Chondrocyte (in vitro differentiated cells): ENCODE measurements at regions not wholly inside any gene's neighbourhood (a gene's known extent, or its start where the extent isn't known, plus 50 kb on each side); places are given as distances from the start of the nearest gene placed in this dataset.

ENCODE experiments used
- DNase-seq: peaks from one replicate; pipeline ENCODE4 v3.0.0; 2021; ENCODE audit warnings: mixed read lengths, low spot score
- H3K27ac Mint-ChIP-seq: one replicate; pipeline ENCODE4 v1.8.0; 2021; ENCODE audit warnings: mild to moderate bottlenecking, moderate library complexity, mixed read lengths; ENCODE audit not compliant: unreplicated experiment
- H3K27me3 Mint-ChIP-seq: 2 replicates; pipeline ENCODE4 v1.8.0; 2021; ENCODE audit warnings: low read depth, mixed read lengths
- H3K36me3 Mint-ChIP-seq: 2 replicates; pipeline ENCODE4 v1.8.0; 2021; ENCODE audit warnings: low read depth, mixed read lengths
- H3K4me1 Mint-ChIP-seq: 2 replicates; pipeline ENCODE4 v1.8.0; 2021; ENCODE audit warnings: low read depth, mild to moderate bottlenecking, mixed read lengths
- H3K4me3 Mint-ChIP-seq: one replicate; pipeline ENCODE4 v1.8.0; 2021; ENCODE audit warnings: mild to moderate bottlenecking, moderate library complexity, mixed read lengths; ENCODE audit not compliant: unreplicated experiment
- H3K9me3 Mint-ChIP-seq: 2 replicates; pipeline ENCODE4 v1.8.0; 2021; ENCODE audit warnings: low read depth, mixed read lengths
- CTCF ChIP-seq: fragments of 200-600 bp; sonication (generic); IDR thresholded peaks from 2 replicates; pipeline ENCODE4 v1.5.0; 2021; ENCODE audit warnings: antibody characterized with exemption, mild to moderate bottlenecking, moderate library complexity

DNA sequence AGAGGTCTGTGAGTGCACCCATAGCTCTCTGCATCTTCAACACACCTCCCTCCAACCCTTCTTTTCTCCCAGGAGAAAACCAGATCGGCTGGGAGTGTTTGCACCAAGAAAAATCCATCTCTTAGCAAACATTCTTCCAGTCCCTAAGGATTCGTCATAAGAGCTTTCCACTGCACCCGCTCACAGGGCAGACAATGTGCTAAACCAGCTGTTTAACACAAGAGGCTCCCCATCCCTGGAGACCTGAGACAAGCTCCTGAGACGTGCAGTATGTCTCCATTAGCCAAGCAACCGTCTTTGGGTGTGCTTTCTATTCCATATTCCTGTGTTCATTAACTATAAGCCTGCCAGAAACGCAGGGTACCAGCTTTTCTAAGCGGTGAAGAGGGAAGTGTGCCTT lies 93.6 kb upstream of the ZNF462 start:
- no peak for DNase-seq
- no peak for TF ChIP-seq CTCF
- no peak overlapping the region for H3K27ac Mint-ChIP-seq
- H3K9me3 Mint-ChIP-seq, result no peaks in the 10 kb centered on the region
- H3K36me3 Mint-ChIP-seq, result no peaks in the 10 kb centered on the region
- no peaks in the 10 kb centered on the region for H3K4me1 Mint-ChIP-seq
- no peaks in the 10 kb centered on the region for H3K27me3 Mint-ChIP-seq
- no peak overlapping the region for H3K4me3 Mint-ChIP-seq

DNA sequence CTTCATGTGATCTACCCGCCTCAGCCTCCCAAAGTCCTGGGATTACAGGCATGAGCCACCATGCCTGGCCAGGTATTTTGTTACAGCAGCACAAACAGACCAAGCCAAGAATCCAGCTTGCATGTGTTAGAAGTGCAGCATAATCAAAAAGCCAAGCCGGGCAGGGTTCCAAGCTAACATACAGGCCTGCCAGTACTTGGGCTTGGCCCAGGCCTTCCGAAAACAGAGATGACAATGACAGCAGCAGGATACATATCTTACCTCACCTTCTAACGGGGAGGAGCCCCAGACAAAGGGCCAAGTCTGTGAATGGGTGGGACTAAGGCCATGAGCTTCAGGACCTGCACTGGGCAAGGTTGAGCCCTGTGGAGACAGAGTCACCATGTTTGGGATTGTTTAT lies 91.4 kb upstream of the ZNF462 start:
- Mint-ChIP-seq H3K27ac (no peak overlapping the region), H3K36me3 (no peaks in the 10 kb centered on the region)
- no peak for DNase-seq

DNA sequence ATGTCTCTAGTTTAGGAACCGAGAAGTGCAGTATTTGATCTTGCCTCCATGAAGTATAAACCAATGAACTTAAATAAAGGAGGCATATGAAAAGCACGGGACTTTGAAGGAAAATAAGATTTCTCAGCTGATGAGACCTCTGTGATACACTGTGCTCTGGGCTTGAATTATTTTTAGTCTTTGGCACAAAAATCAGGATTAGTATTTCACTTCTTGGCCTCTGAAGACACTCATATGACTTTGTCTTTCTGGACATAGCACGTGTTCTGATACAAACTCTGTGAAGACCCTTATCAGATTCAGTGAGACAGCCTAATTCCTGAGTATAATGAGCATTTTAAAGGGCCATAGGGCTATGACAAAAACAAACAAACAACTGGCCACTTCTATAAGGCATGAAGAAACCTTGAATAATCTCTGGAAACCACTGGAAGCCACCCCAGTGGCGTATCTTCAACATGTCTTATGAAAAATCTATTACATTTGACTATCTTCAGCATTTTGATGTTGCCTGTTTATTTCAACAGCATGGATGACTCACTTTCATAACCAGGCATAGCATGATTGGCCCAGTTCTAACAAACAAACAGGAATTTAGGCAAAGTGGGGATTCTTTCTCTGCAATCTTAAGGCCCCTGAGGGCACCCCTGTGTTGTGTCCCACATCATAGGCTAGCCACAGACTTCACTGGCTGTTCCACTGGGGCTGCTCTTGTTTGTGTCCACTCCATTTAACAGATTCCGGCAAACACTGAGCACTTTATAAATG lies 90.3 kb upstream of the ZNF462 start:
- Mint-ChIP-seq H3K9me3 (no peaks in the 10 kb centered on the region), H3K4me3 (no peak overlapping the region), H3K36me3 (no peaks in the 10 kb centered on the region), H3K27me3 (no peaks in the 10 kb centered on the region), H3K27ac (no peak overlapping the region), H3K4me1 (no peaks in the 10 kb centered on the region)
- TF ChIP-seq CTCF, result no peak
- DNase-seq, result no peak

More for the DNA sequence above, 91.4 kb upstream of the ZNF462 start:
- Mint-ChIP-seq H3K4me1 (no peaks in the 10 kb centered on the region), H3K4me3 (no peak overlapping the region), H3K27me3 (no peaks in the 10 kb centered on the region), H3K9me3 (no peaks in the 10 kb centered on the region)
- TF ChIP-seq CTCF, result no peak

DNA sequence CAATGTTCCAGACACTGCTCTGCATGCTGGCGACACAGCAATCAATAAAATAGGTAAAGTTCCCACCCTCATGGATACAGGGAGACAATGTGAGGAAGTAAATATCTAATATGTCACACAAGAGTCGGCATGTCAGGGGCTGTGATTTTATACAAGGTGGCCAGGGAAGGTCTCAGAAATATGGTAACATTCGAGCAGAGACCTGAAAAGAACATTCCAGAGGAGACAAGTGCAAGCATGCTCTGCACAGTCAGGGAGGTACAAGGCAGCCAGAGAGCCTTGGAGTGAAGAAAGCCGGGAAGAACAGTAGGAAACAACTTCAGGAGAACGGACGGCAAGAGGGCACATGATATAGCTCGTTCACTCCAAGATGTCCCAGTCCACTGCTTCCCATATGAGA lies 89.2 kb upstream of the ZNF462 start:
- no peak for TF ChIP-seq CTCF
- Mint-ChIP-seq H3K9me3 (no peaks in the 10 kb centered on the region), H3K36me3 (no peaks in the 10 kb centered on the region), H3K4me3 (no peak overlapping the region), H3K27me3 (no peaks in the 10 kb centered on the region), H3K4me1 (no peaks in the 10 kb centered on the region), H3K27ac (no peak overlapping the region)
- no peak for DNase-seq

GRCh38 chr9:106775960-106776359 lies 87.0 kb upstream of the ZNF462 start:
- no peak for TF ChIP-seq CTCF
- Mint-ChIP-seq H3K27me3 (no peaks in the 10 kb centered on the region), H3K36me3 (no peaks in the 10 kb centered on the region)

More at GRCh38 chr9:106775960-106776359, 87.0 kb upstream of the ZNF462 start:
- Mint-ChIP-seq H3K4me1 (no peaks in the 10 kb centered on the region), H3K9me3 (no peaks in the 10 kb centered on the region), H3K4me3 (no peak overlapping the region), H3K27ac (no peak overlapping the region)
- no peak for DNase-seq
